GM18907 (cell line): ENCODE measurements at regions not wholly inside any gene's neighbourhood (a gene's known extent, or its start where the extent isn't known, plus 50 kb on each side); places are given as distances from the start of the nearest gene placed in this dataset.

ENCODE experiments used
- ATAC-seq: cut with Tn5 transposase; IDR thresholded peaks from one replicate; pipeline ENCODE4 v1.9.1; 2021; ENCODE audit warnings: mild to moderate bottlenecking, moderate library complexity; ENCODE audit not compliant: unreplicated experiment

DNA sequence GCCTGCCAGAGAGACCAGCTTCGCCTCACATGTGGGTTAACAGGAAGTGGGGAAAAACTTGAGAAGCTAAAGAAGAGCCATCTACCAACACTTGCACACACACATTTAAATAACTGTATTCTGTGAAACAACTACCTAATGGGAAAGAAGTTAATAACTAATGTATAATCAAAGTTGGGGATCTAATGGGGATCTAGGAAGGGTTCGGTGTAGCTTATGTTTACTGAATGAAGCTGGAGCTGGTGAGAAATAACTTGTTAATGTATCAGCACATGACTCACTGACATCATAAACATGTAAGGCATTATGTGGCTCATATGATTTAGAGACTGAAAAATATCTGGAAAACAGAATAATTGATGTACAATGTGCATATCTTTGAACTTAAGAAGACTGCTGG is 421.3 kb upstream of the NXPH2 start:
- ATAC-seq: no peak

DNA sequence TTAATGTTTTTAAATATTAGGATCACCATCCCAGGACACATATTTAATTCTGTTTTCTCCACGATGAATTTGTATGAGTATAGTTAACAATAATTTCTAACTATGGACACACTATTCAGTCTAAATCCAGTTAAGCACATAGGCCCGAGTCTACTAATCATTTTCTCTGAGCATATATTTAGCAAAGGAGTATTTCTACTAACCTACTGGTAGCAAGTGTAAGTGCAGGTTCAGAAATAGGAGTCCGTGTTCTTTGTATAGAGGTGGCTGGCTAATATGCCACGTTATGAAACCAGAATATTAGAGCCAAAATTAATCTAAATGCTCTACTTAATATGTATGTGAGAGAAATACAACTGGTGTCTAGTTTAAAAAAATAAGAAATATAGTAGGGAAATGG is 416.6 kb upstream of the NXPH2 start:
- ATAC-seq: no peak

DNA sequence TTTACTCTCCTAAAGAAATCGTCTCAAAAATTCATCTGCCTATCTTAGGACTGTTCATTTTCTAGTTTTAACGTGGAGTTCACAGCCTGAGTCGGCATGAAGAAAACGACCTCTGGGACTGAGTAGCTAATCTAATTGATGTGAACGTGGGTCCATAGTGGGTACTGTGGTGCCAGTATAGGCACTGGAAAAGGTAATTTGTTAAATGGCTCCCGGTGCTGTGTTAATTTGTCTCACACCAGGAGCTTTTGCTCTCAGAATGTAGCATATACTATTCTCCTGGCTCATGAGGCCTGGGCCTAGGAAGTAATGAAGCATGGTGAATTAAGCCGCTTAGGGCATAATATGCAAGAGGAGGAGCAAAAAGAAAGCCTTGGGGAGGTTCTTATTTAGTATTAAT is 414.4 kb upstream of the NXPH2 start:
- ATAC-seq: no peak

DNA sequence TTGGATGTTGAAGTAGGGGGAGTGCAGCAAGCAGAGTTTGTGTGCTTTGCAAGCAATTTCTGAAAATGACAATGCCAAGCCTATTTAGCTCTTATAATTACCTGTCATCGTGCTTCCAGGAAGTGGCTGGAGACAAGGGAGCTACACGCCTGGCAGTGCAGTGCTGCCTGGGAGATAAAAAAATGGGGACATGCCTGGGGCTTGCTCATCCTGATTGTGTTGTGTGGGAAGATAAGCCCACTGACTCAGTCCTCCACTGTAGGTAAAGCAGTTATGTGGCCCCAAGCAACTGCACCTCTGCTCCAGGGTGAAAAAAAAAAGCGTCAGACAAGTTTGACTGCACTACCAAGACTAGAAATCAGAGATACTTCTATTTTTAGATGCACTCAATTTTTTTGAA is 396.9 kb upstream of the NXPH2 start:
- no peak for ATAC-seq

DNA sequence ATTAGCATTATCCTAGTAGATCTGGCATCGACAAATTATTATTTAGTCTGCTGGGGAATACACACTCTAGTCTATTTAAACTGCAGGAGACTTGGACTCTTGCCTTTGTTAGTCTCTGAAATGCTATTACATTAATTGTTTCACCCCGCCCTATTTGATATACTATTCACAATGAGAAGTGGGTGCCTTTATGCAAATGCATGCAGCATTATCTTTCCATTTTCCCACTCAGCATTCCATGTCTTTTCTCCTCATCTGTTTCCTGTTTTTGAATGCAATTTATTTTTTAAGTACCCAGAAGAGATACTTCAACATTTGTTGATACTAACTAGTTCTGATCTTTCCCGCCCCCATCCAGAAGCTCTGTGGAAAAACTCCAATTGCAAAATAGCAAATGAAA is 395.3 kb upstream of the NXPH2 start:
- ATAC-seq: no peak

DNA sequence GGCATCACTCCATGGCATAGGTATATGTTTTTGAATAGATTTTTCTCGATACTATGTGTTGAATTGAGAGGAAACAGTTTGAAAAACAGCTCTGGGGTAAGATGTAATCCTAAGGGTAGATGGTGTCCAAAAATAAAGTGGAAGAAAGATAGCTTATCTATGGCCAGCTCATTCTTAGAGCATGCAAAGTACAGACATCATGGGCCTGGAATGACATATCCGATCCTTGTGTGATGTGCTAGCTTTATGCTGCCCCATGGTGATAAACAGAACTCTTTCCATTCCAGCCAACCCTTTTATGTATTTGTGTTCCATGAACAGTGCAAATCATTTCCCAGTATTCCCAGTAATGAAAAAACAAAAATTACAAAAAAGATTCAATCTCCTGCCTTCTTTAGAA is 390.2 kb upstream of the NXPH2 start:
- no peak for ATAC-seq

DNA sequence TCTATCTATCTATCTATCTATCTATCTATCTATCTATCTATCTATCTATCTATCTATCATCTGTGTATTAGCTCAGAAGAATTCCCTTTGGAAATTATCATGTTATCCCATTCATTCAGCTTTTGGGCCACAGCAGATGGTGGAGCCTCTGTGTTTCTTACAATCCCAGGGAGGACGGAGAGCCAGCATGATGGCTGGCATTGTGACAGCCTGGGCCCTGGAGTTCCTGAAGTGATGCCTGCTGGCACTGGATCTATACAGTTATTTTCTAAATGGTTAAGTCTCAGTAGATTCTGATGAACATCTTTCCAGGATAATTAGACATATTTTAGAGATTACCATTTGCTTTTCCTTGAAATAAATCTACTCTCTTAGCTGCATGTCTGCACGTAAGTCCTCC is 385.4 kb upstream of the NXPH2 start:
- no peak for ATAC-seq

DNA sequence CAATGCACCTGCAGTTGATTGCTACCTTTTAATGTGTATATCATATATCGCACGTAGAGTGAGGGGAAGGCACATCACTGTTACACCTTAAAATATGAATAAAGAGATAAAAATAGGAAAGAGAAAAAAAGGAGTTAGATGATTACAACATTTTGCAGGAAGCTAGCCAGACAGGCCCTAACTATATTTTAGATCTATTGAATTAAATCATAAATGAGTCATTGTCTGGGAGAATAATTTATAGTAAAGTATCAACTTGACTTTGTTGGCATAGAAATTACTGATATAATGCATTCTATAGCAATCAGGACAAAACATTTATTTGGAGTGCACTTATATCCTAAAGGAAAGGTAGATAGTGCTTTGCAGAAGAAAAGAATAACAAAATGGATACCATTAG is 384.9 kb upstream of the NXPH2 start:
- no peak for ATAC-seq

DNA sequence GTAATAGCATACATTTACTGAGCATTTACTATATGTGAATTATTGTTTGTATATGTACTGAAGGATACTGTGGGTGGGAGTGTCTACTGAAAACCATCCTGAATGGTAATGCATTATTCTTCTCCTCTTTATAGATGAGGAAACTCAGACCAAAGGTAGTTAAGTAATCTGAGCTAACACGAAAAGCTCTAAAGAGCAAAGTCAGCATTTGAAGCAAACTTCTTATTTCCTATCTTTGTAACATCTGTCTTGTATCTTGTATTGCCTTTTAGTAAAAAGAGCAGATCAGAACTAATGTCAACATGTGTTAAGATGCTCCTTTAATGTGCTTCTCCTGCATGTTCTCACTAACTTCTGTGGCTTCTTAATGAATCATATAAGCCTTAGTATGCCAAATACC is 382.8 kb upstream of the NXPH2 start:
- no peak for ATAC-seq

DNA sequence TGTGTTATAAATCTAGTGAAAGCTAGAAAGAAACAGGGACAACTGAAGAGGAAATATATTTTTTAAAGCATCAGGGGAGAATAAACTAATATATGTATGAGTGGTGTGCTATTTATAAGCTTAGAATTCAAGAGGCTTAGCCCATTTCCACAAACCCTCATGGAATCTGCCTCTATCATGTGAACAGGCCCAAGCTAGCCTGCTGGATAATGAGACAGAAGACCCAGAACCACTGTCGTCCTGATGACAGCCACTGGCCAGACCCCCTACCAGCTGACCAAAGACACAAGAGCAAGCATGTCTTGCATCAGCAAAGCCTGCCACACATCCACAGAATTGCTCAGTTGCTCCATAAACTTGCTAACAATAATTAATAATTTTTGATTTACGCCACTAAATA is 382.3 kb upstream of the NXPH2 start:
- no peak for ATAC-seq

DNA sequence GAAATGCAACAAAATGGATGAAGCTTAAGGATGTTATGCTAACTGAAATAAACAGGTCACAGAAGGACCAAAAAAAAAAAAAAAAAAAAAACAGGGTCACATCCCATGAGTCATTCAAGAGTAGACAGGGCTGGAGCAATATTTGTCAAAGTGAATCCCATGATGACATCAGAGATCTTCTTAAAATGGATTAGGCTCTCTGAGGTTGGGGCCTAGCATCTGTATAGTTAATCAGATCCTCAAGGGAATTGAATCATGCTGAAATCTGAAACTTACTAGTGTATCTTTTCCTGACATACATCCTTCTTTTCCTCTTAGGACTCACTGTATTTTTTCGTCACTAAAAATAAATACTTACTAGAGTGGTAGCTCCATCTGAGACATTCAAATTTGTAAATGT is 380.6 kb upstream of the NXPH2 start:
- no peak for ATAC-seq

DNA sequence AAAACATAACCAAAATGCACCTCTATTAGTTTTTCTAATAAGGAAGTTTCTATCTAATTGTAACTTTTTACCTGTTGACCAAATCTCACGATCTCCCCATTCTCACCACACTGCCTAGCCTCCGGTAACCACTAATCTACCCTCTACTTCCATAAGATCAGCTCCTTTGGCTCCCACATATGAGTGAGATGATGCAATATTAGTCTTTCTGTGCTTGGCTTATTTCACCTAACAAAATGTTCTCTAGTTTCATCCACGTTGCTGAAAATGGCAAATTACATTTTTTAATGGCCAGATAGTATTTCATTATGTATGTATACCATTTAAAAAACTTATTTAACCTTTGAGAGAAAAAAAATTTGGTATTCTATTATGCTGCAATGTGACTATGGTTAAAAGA is 379.0 kb upstream of the NXPH2 start:
- ATAC-seq: no peak

DNA sequence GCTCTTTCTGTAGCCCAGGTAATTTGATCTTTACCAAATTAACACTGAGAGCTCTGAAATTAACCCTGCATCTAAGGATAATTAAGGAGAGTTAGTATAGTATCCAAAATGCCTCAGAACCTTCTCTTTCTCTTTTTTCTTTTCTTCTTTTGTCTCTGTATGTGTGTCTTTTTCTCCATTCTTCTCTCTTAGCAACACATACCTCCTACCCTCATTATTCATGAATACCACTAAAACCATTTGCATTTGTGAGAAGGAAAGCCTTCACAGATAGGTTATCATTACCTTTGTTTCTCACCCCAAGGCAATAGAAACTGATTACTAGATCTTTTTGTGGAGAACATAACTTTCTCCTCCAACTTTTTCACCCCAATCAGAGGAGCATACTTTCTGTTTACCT is 376.5 kb upstream of the NXPH2 start:
- no peak for ATAC-seq

DNA sequence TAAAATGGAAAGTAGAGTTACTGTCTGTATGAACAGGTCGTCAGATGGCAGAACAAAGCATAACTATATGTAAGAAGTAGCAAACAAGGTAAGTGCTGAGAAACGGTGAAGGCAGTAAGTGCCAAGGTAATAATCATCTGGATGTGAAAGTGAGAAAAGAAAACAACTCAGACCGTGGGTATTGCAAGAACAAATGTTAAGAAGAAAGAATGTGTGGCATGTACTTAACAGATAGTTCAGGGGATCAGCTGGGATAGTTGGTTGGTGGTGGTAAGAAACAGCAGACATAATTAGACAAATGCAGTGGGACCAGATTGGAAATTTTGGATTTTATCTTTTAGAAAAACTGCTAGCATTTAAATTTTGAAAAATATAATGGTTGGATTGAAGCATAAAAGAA is 375.8 kb upstream of the NXPH2 start:
- no peak for ATAC-seq

DNA sequence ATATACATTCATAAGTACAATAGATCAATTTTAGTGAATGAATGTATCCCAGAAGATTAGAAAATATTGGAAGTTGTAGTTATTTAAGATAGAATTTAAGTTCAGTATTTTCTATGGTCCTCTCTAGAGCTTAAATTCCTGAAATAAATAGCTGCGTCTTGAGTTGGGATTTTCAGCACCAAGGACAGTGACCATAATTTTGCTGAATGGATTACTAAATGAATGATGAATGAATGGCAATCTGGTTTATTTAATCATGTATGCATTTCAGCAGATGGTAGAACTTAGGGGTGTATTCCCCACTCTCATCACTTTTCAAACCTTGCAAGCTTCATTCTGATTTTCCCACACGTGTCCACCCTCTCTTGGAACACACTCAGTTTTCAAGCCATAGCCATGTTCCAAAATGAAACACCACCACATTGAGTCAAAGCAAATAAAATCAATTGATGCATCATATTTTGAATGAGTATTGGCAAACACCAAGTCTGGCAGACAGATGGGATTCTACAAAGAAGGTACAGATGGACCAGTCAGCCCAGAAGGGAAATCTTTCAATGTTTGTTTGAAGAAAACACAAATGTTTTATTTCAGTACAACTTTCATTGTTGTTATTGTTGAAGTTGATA is 362.2 kb upstream of the NXPH2 start:
- ATAC-seq: no peak

DNA sequence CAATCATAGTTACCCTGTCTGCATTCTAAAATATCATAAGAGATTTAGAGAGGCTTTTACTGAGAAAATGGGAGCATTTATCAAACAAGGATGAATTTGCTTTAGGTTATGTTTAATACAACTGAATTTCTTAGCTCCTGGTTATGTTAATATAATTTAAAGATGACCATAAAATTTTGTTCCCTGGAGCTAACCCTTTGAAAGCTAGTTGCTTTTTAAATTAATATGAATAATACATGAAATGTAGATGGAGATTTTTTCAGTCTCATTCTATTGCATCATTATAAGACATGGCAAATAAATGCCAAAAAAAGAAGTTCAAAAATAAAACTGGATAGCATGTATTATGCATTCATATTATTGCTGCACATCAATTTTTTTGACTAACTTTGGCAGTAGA is 344.1 kb upstream of the NXPH2 start:
- no peak for ATAC-seq

DNA sequence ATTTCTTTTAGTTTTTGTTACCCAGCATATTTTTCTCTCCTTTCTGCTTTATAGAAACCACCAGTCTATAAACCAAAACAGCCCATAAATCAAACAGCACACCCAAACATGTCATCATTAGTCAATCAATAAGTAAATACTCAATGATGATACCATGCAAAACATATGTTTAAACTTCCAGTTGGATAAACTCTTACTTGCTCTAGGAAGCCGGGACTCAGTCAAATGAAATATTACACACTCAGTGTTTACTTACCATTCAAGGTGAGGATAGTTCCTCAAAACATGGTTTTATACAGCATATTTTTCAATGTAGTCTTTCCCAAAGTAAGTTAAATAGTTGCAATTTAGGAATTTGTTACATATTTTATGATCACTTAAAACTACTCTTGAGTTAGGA is 343.6 kb upstream of the NXPH2 start:
- ATAC-seq: no peak

DNA sequence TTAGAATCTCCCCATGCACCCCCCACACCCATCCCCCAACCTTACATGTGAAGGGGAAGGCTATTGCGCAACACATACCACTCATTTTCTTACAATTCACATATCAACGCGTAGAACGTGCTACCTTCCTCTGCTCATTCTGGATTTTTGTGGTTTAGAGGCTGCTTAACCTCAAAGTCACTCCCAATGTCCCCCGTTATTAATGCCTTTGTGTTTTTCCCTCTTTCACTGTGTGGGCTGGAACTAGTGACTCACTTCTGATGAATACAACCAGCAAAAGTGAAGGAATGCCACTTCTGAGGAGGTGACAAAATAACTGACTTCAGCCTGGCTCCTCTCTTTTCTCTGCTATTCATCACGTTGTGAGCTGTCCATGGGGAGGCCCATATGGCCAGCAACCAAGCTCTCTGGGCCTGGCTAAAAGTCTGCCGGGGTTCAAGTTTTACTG is 342.5 kb upstream of the NXPH2 start:
- no peak for ATAC-seq

DNA sequence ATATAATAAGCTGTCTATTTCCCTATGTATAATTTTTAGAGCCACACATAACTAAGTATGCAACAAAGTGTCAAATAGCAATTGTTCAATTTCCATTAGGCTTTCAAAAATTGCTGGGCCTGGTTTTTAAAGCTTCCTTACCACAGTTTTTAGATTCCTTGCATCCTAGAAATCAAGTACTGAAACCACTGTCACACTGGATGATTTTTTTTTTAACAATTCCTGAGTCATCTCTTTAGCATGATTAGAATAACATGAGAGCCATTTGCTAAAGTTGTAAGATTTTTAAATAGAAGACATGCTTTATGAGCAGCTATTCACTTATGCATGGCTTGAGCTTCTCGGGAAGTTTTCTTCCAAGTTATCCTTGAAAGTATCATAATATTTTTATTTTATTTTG is 319.5 kb upstream of the NXPH2 start:
- ATAC-seq: no peak

DNA sequence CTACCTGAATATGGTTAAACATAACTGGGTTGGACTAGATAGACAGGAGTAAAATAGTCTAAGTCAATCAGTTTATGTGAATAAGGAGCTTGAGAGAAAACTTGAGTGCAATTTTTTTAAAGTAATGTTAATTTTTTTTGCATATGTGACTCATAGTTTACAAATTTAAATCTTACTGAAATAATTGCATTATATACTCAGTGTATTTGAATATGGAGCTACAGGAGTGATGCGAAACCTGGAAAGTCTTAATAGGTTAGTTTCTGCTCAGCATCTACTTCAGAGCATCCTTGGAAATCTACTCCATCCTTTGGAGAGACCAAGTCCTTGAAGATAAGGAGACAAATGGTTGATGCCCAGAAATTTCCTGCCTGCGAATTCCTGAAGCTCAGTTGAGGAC is 318.8 kb upstream of the NXPH2 start:
- ATAC-seq: no peak

DNA sequence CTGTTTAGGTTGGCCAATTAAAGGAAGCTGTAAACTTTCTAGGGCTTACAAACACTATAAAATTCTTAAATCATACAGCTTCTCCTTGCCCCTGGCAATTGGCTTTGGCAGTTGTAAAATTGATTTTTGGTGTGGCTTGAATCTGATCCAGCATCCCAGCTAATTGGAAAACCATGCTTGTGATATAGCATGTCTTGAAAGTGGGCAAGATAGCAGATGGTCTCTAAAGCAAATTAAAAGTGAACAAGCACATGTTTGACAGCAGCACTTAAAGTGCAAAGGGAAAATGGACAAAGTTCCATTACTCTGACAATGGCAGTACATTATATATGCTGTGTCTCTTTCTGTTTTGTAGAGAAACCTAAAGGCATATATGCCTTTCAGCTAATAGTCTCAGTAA is 302.9 kb upstream of the NXPH2 start:
- no peak for ATAC-seq

DNA sequence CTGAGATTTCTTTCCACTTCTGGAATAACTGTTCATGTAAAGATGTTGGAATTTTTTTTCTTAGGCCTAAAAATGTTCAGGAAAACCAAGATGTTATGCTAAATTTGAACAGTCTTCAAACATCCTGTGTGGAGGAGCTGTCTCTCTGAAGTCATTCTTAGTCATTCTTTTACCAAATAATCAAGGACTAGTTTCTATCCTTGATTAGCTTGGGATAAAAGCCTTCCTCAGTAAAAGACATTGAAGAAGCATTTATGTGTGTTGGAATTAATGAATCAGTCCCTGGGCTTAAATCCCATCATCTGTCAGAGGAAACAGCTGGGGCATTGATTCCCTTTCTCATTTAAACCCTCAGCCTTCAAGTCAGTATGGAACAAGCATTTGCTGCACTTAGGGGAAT is 300.1 kb upstream of the NXPH2 start:
- ATAC-seq: no peak

DNA sequence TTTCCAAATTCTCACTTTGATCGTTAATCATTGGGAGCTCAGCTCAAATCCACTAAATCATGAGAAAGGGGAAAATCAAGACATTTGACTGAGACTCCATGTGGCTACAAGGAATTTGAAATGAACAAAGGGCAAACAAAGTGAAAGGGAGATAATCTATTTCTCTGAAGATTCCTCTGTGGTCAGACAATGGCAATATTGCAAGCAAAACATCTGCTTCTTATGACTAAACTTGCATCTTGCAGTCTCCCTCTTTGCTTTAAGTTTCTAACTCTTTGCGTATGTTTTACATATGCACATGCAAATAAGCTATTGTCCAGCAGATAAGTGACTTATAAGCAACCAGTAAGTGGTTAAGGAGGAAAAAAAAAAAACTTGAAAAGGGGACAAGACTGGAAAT is 299.1 kb upstream of the NXPH2 start:
- ATAC-seq: no peak

DNA sequence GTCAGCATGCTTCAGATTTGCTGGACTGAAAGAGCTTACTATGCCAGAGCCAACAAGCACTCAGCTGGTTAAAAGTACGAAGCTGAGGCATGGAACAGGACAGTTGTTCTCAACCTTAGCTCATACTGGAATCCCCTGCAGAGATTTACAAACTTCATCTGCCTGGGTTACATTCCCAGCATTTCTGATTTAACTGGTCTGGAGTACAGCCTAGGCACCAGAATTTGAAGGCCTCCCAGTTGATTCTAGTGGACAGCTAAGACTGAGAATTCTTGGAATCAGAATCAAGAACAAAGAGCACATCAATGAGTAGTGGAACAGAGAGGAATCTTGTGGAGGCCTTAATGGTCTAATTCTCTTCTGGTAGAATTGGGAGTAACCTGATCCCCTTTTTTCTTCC is 298.2 kb upstream of the NXPH2 start:
- ATAC-seq: no peak
